H1 (cell line): ENCODE measurements at regions not wholly inside any gene's neighbourhood (a gene's known extent, or its start where the extent isn't known, plus 50 kb on each side); places are given as distances from the start of the nearest gene placed in this dataset.

Experiments
- CTCF ChIA-PET: fragments of 300-600 bp; sonication (Branson Sonifier 250); formaldehyde crosslinking; loops from one replicate; lab custom pipeline; 2021; ENCODE audit not compliant: partially characterized antibody; lab: Charles Lee
- POLR2A ChIA-PET: fragments of 300-600 bp; sonication (Branson Sonifier 250); formaldehyde crosslinking; loops from one replicate; lab custom pipeline; 2021; ENCODE audit warnings: inconsistent platforms; ENCODE audit not compliant: partially characterized antibody; lab: Charles Lee
- DNase-seq, 2 experiments: peaks; one replicate each; pipeline versions ENCODE4 v3.0.0 to v3.0.0-alpha.2; 2010 to 2022; ENCODE audit warnings: low spot score in 2 of 2, low read depth in 1 of 2, mixed read lengths in 1 of 2
- FAIRE-seq: peaks from 2 replicates; lab custom pipeline; 2011; peaks lifted over from hg19 to GRCh38; lab: Jason Lieb, UNC
- H2AFZ ChIP-seq: 2 replicates; pipeline ENCODE4 v1.8.1; 2012; ENCODE audit warnings: low read length, inconsistent platforms
- H2AK5ac ChIP-seq: 2 replicates; pipeline ENCODE4 v1.6.1; 2013; ENCODE audit warnings: low read depth, low read length
- H2BK120ac ChIP-seq: replicated peaks from 2 replicates; pipeline ENCODE3; 2013; ENCODE audit warnings: low read depth, low read length, inconsistent platforms
- H2BK12ac ChIP-seq: 2 replicates; pipeline ENCODE4 v1.6.1; 2013; ENCODE audit warnings: low read depth, low read length
- H2BK15ac ChIP-seq: 2 replicates; pipeline ENCODE4 v1.6.1; 2013; ENCODE audit warnings: low read length
- H2BK20ac ChIP-seq: 2 replicates; pipeline ENCODE4 v1.6.1; 2013; ENCODE audit warnings: low read length
- H2BK5ac ChIP-seq: 2 replicates; pipeline ENCODE4 v1.6.1; 2013; ENCODE audit warnings: low read depth, low read length
- H3K14ac ChIP-seq: 2 replicates; pipeline ENCODE4 v1.6.1; 2013; ENCODE audit warnings: inconsistent platforms; ENCODE audit not compliant: insufficient read length
- H3K18ac ChIP-seq: 2 replicates; pipeline ENCODE4 v1.6.1; 2013; ENCODE audit warnings: low read length; ENCODE audit errors: extremely low read depth
- H3K23ac ChIP-seq: 2 replicates; pipeline ENCODE4 v1.6.1; 2013; ENCODE audit warnings: inconsistent platforms; ENCODE audit not compliant: insufficient read length
- H3K23me2 ChIP-seq: 2 replicates; pipeline ENCODE4 v1.6.1; 2013; ENCODE audit warnings: low read depth, low read length
- H3K27ac ChIP-seq: 2 replicates; pipeline ENCODE4 v1.6.1; 2011; ENCODE audit warnings: low read depth, low read length, inconsistent platforms
- H3K27me3 ChIP-seq, 4 experiments: replicated peaks in 1 of 4; 1 replicate in 1 of 4; 2 replicates in 3 of 4; pipeline versions ENCODE4 v1.6.1 to v1.8.1; 2011 to 2013; ENCODE audit warnings: low read length in 3 of 4, mild to moderate bottlenecking in 3 of 4, inconsistent platforms in 2 of 4, mixed read lengths in 2 of 4, moderate library complexity in 1 of 4; ENCODE audit not compliant: control insufficient read depth in 3 of 4, insufficient read depth in 3 of 4; ENCODE audit errors: extremely low read depth in 1 of 4
- H3K36me3 ChIP-seq, 4 experiments: 2 replicates each; pipeline versions ENCODE4 v1.6.1 to v1.8.1; 2011 to 2013; ENCODE audit warnings: mild to moderate bottlenecking in 4 of 4, low read length in 3 of 4, moderate library complexity in 2 of 4, control low read depth in 1 of 4, inconsistent platforms in 1 of 4; ENCODE audit not compliant: insufficient read depth in 4 of 4, control insufficient read depth in 2 of 4
- H3K4ac ChIP-seq: replicated peaks from 2 replicates; pipeline ENCODE3; 2013; ENCODE audit warnings: low read length, low read depth, mixed read lengths, inconsistent platforms; ENCODE audit not compliant: insufficient read length
- H3K4me1 ChIP-seq, 4 experiments: replicated peaks in 1 of 4; 1 replicate in 1 of 4; 2 replicates in 3 of 4; pipeline versions ENCODE4 v1.6.1 to v1.8.1; 2011 to 2013; ENCODE audit warnings: low read length in 3 of 4, inconsistent platforms in 2 of 4, mixed read lengths in 1 of 4; ENCODE audit not compliant: insufficient read depth in 4 of 4, control insufficient read depth in 3 of 4
- H3K4me2 ChIP-seq, 2 experiments: 2 replicates each; pipeline versions ENCODE4 v1.6.1 to v1.8.1; 2011 to 2013; ENCODE audit warnings: low read depth in 2 of 2, low read length in 2 of 2, control low read depth in 1 of 2, inconsistent platforms in 1 of 2, mild to moderate bottlenecking in 1 of 2; ENCODE audit not compliant: insufficient read depth in 1 of 2
- H3K4me3 ChIP-seq, 4 experiments: fragments of 200-600, 300-600 bp in 1 of 4; sonication (generic), shearing (Covaris generic), sonication (Bioruptor Twin) in 1 of 4; 2 replicates each; pipeline versions ENCODE4 v1.5.1 to v1.8.1; 2011 to 2016; ENCODE audit warnings: low read length in 4 of 4, low read depth in 3 of 4, control low read depth in 2 of 4, inconsistent platforms in 2 of 4, mild to moderate bottlenecking in 2 of 4, mixed read lengths in 1 of 4, moderate library complexity in 1 of 4; ENCODE audit not compliant: insufficient read depth in 2 of 4; ENCODE audit errors: extremely low read depth in 1 of 4
- H3K56ac ChIP-seq: replicated peaks from 2 replicates; pipeline ENCODE3; 2013; ENCODE audit warnings: low read depth, mild to moderate bottlenecking, mixed read lengths, low read length, inconsistent platforms; ENCODE audit not compliant: insufficient read length
- H3K79me1 ChIP-seq: 2 replicates; pipeline ENCODE4 v1.6.1; 2013; ENCODE audit warnings: low read depth, low read length, control low read depth
- H3K79me2 ChIP-seq, 2 experiments: 2 replicates each; pipeline versions ENCODE4 v1.6.1 to v1.8.1; 2012 to 2013; ENCODE audit warnings: low read length in 2 of 2, mild to moderate bottlenecking in 2 of 2, inconsistent platforms in 1 of 2; ENCODE audit not compliant: insufficient read depth in 2 of 2, control insufficient read depth in 1 of 2
- H3K9ac ChIP-seq, 4 experiments: replicated peaks in 1 of 4; 1 replicate in 1 of 4; 2 replicates in 3 of 4; pipeline versions ENCODE4 v1.6.1 to v1.8.1; 2011 to 2013; ENCODE audit warnings: low read depth in 3 of 4, low read length in 3 of 4, control low read depth in 2 of 4, mild to moderate bottlenecking in 2 of 4, moderate library complexity in 2 of 4, inconsistent platforms in 1 of 4; ENCODE audit errors: extremely low read depth in 1 of 4
- H3K9me3 ChIP-seq, 2 experiments: 2 replicates each; pipeline versions ENCODE4 v1.6.1 to v1.8.1; 2012 to 2013; ENCODE audit warnings: mild to moderate bottlenecking in 2 of 2, moderate library complexity in 2 of 2, control low read depth in 1 of 2, inconsistent platforms in 1 of 2, low read depth in 1 of 2, low read length in 1 of 2, mixed read lengths in 1 of 2; ENCODE audit not compliant: insufficient read depth in 2 of 2
- H4K20me1 ChIP-seq, 2 experiments: replicated peaks in 1 of 2; 2 replicates each; pipeline versions ENCODE3 to v1.8.1; 2011 to 2013; ENCODE audit warnings: inconsistent platforms in 2 of 2, low read length in 2 of 2, mild to moderate bottlenecking in 1 of 2; ENCODE audit not compliant: insufficient read depth in 2 of 2, control insufficient read depth in 1 of 2
- H4K5ac ChIP-seq: 2 replicates; pipeline ENCODE4 v1.6.1; 2013; ENCODE audit warnings: low read length, low read depth, mixed read lengths, inconsistent platforms; ENCODE audit not compliant: insufficient read length
- H4K8ac ChIP-seq: 2 replicates; pipeline ENCODE4 v1.8.0; 2013; ENCODE audit warnings: mild to moderate bottlenecking, moderate library complexity, low read length, inconsistent platforms; ENCODE audit not compliant: insufficient read depth; ENCODE audit errors: extremely low read depth
- H4K91ac ChIP-seq: replicated peaks from 2 replicates; pipeline ENCODE3; 2013; ENCODE audit warnings: low read length, mixed read lengths, inconsistent platforms; ENCODE audit not compliant: insufficient read length
- ASH2L ChIP-seq: fragments of 200-600, 300-600 bp; sonication (generic); IDR thresholded peaks from one replicate; pipeline ENCODE4 v1.7.1; 2017; ENCODE audit warnings: low read length
- CTBP2 ChIP-seq: IDR thresholded peaks from 2 replicates; pipeline ENCODE4 v1.7.0; 2011; ENCODE audit warnings: borderline replicate concordance, mild to moderate bottlenecking, moderate library complexity, mixed read lengths, low read length; ENCODE audit not compliant: insufficient read depth, insufficient read length
- EZH2 ChIP-seq: fragments of 200-600 bp; sonication (generic); IDR thresholded peaks from 2 replicates; pipeline ENCODE4 v1.7.1; 2012; ENCODE audit warnings: low read depth, mild to moderate bottlenecking, moderate library complexity, low read length, inconsistent platforms; ENCODE audit not compliant: severe bottlenecking
- HDAC2 ChIP-seq, 2 experiments: fragments of 300-600 bp in 1 of 2; sonication (generic) in 1 of 2; IDR thresholded peaks; 2 replicates each; pipeline ENCODE4 v1.6.1; 2011 to 2012; ENCODE audit warnings: low read depth in 2 of 2, low read length in 2 of 2, mild to moderate bottlenecking in 2 of 2, moderate library complexity in 2 of 2, borderline replicate concordance in 1 of 2, inconsistent platforms in 1 of 2
- JUN ChIP-seq: IDR thresholded peaks from 2 replicates; pipeline ENCODE4 v1.6.1; 2011; ENCODE audit warnings: low read depth, mild to moderate bottlenecking, improper control_type of control experiment, low read length
- MAFK ChIP-seq: IDR thresholded peaks from 2 replicates; pipeline ENCODE4 v1.6.1; 2012; ENCODE audit warnings: low read depth, mild to moderate bottlenecking, improper control_type of control experiment, low read length
- POU5F1 ChIP-seq: IDR thresholded peaks from 2 replicates; pipeline ENCODE4 v1.6.1; 2011; ENCODE audit warnings: low read depth, mild to moderate bottlenecking, low read length, moderate library complexity
- RAD21 ChIP-seq, 2 experiments: IDR thresholded peaks in 1 of 2; conservative IDR thresholded peaks in 1 of 2; 2 replicates each; pipeline ENCODE4 v1.6.1; 2011; ENCODE audit warnings: low read depth in 2 of 2, low read length in 2 of 2, improper control_type of control experiment in 1 of 2, inconsistent platforms in 1 of 2, mild to moderate bottlenecking in 1 of 2, moderate library complexity in 1 of 2
- RFX5 ChIP-seq: IDR thresholded peaks from 2 replicates; pipeline ENCODE4 v1.6.1; 2011; ENCODE audit warnings: low read depth, low read length, improper control_type of control experiment, borderline replicate concordance
- SP4 ChIP-seq: IDR thresholded peaks from 2 replicates; pipeline ENCODE4 v1.6.1; 2012; ENCODE audit warnings: low read length, inconsistent platforms
- SUZ12 ChIP-seq: fragments of 200-600 bp; sonication (generic); IDR thresholded peaks from 2 replicates; pipeline ENCODE4 v1.6.1; 2012; ENCODE audit warnings: mild to moderate bottlenecking, inconsistent platforms, low read length, moderate library complexity, mixed read lengths
- TAF1 ChIP-seq: IDR thresholded peaks from 2 replicates; pipeline ENCODE4 v1.6.1; 2011; ENCODE audit warnings: mild to moderate bottlenecking, low read depth, low read length
- TCF12 ChIP-seq: IDR thresholded peaks from 2 replicates; pipeline ENCODE4 v1.6.1; 2011; ENCODE audit warnings: low read depth, mild to moderate bottlenecking, low read length
- WGBS, 2 experiments: shearing (Covaris generic) in 1 of 2; methylation state at CpG; one replicate each; pipeline versions ENCODE4 v1.1.6 to v1.1.7; 2013 to 2015; ENCODE audit warnings: low lambda C conversion rate in 2 of 2, mixed read lengths in 2 of 2, inconsistent platforms in 1 of 2, low coverage in 1 of 2, missing lambda C conversion rate in 1 of 2; ENCODE audit not compliant: insufficient replicate concordance in 2 of 2, insufficient coverage in 1 of 2, insufficient read length in 1 of 2; ENCODE audit errors: extremely low coverage in 1 of 2, missing lambda C conversion rate in 1 of 2; 5-methylcytosine and 5-hydroxymethylcytosine counted together

DNA sequence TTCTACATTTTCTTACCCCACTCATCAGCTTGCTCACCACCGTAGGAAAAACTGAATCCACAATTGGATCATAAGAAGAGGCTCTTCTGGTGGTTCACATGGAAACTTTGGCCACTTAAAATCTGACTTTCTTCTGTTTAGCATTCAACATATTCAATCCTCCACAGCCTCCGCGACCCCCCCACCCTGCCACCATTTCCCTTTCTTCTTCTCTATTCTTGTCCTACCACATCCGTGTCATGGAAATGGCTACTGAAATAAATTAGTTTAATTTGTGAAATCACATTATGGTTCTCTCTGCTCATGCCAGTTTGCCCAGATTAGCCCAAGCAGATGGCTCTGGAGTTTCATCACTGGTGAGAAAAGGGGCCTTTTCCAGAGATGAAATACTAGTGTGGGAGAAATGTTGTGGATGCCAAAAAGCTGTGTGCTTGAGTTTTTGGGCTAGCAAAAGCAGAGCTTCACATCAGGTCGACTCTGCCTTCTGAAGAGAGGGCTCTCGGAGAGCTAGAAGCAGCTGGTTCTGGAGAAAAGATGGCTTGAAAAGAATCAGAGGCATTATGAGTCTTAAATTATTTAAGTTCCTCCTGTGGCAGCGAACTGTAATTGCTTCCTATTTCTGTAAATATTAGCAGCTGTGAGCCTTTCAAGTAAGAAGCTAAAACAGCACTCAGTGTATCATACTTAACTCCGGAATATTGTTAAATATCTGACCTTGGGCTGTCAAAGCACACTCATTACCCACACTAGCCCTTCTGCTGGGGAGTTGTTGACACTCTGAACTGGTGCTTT, 107.1 kb downstream of the MAT2B start:
- no peak overlapping the region for H3K27ac ChIP-seq
- H4K91ac ChIP-seq: no peak overlapping the region
- no peak overlapping the region for H3K4me2 ChIP-seq
- 87% methylated on average over 8 of the region's 8 CpGs; no CpG with 5 or more reads in 1 of the 2 experiments for WGBS, 2 experiments
- no peak overlapping the region for H3K9ac ChIP-seq
- H3K36me3 ChIP-seq: no peaks in the 10 kb centered on the region
- no peaks in the 10 kb centered on the region for H3K79me2 ChIP-seq
- H2BK120ac ChIP-seq: no peak overlapping the region
- no peak overlapping the region for H3K4me3 ChIP-seq
- H4K20me1 ChIP-seq: no peaks in the 10 kb centered on the region
- ChIA-PET POLR2A (no interaction called here), CTCF (interaction anchor here (2.5 kb wide), 1 partner anchor 16 kb away, joined by 8 read pairs; no protein-coding TSS in a partner anchor)
- no peaks in the 10 kb centered on the region for H3K9me3 ChIP-seq
- H3K23ac ChIP-seq: no peak overlapping the region
- H2BK20ac ChIP-seq: no peak overlapping the region
- FAIRE-seq (no peak), DNase-seq (no peak)
- peaks cover 0 to 1% (median 0%) of the 10 kb centered on the region in 4 experiments; a peak in 1 of 7 replicates for H3K4me1 ChIP-seq
- no peak overlapping the region for H2BK5ac ChIP-seq
- H3K18ac ChIP-seq: no peak overlapping the region
- no peaks in the 10 kb centered on the region for H3K79me1 ChIP-seq
- no peaks in the 10 kb centered on the region for H3K23me2 ChIP-seq
- no peak overlapping the region for H2AFZ ChIP-seq
- no peak overlapping the region for H3K56ac ChIP-seq
- no peak overlapping the region for H4K5ac ChIP-seq
- no peak overlapping the region for H3K4ac ChIP-seq
- no peak overlapping the region for H2BK15ac ChIP-seq
- H2AK5ac ChIP-seq: no peak overlapping the region
- no peak overlapping the region for H3K14ac ChIP-seq
- H4K8ac ChIP-seq: no peak overlapping the region
- no peak overlapping the region for H2BK12ac ChIP-seq
- H3K27me3 ChIP-seq: no peaks in the 10 kb centered on the region
- TF ChIP-seq MAFK (no peak), SUZ12 (no peak), HDAC2 (IDR thresholded peaks at IDR 0.05; ENCODE audit: borderline replicate concordance in 1 of 2, low read depth in 2 of 2, low read length in 2 of 2) (no peak), RFX5 (no peak), CTBP2 (no peak), JUN (no peak), POU5F1 (no peak), TCF12 (no peak), TAF1 (no peak), ASH2L (no peak), SP4 (no peak), EZH2 (no peak), RAD21 (IDR thresholded peaks at IDR 0.05 in 1 of 2, conservative IDR thresholded peaks at IDR 0.05 in 1 of 2; ENCODE audit: low read depth in 2 of 2, low read length in 2 of 2) (no peak)
